ENCODE measurements at regions not wholly inside any gene's neighbourhood (a gene's known extent, or its start where the extent isn't known, plus 50 kb on each side); places are given as distances from the start of the nearest gene placed in this dataset.

DNA sequence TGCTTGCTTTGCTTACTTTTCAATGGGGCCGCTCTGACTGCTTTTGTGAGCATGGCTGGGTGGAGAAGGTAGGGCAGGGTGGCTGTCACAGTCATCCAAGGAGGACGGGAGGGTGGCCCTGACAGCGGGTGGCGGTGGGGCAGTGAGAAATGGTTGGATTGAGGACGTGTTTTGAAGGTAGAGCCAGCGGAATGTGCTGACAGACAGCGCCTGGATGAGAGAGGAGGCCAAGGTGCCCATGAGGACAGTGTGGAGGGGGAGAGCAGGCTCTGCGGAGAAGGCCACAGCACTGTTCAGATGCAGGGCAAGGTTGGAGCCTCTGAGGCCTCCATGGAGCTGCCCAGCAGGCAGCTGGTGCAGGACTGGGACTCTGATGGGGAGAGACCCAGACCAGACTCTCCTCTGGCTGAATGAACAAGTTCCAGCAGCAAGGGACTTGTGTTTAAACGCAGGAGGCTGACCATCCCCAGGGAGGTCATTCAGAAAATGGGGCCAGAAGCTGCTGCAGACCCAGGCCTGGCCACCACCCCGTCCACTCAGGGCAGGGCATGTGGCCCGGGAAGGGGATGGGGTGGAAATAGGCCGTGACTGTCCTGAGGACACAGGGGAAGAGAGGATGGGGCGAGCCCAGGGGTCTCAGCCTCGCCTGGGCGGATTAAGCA, 120.3 kb upstream of the PRR20G start:
- DNase-seq = no peak
- no peaks in the 10 kb centered on the region for H3K4me1 ChIP-seq
- WGBS, 2 donors = 73 to 82% methylated on average over 9 to 12 of the region's 15 CpGs
- intact Hi-C loops (cut with DNase I) = no loop called here
- no peak overlapping the region for H3K27ac ChIP-seq
- H3K27me3 ChIP-seq = peaks cover 0 to 64% (median 0%) of the 10 kb centered on the region in 4 donors
- no peak for TF ChIP-seq POLR2A (IDR thresholded peaks at IDR 0.05)
- H3K36me3 ChIP-seq = no peaks in the 10 kb centered on the region
- no peak overlapping the region for H3K4me3 ChIP-seq
- no peaks in the 10 kb centered on the region for H3K9me3 ChIP-seq

DNA sequence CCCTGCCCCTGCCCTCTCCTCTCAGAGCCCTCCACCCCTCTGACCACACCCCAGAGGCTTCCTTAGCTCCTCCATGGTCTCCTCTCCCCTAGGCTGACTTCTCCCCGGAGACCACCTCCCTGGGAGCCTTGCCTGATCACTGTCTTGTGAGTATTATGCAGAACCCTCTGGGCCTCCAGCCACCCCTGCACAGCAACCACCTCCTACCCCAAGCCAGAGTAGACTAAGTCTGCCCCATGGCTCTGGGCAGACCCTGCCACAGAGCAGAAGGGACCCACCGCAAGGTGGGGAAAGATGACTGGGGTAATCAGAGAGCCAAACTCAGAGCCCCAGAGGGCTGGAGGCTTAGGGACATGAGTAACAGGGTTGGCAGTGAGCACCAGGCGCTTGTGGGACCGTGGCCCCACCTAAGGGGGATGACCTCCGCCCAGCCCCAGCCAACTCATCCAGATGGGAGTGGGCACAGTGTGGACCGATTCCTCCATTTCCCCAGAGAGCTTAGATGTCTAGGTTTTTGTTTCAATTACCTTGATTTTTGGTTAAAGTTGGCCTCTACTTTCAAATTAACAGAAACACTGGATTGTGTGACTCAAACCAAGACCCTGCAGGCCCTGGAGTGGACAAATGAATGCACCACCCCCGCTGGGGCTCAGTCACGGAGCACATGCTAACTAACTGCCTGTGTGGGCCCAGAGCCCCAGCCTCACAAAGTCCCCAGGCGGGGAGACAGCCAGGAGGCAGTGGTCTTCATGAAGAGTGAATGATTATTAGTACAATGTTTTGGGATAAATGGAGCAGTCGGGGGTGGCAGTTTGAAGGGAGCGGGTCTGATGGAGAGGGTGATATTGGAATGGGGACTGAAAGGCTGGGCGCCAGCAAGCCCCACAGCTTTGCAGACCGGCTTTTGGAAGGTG, 119.4 kb upstream of the PRR20G start:
- Histone ChIP-seq H3K4me1 (no peaks in the 10 kb centered on the region), H3K36me3 (no peaks in the 10 kb centered on the region), H3K9me3 (no peaks in the 10 kb centered on the region), H3K27me3 (peaks cover 0 to 57% (median 0%) of the 10 kb centered on the region in 4 donors), H3K4me3 (no peak overlapping the region), H3K27ac (no peak overlapping the region)
- DNase-seq = no peak
- 79 to 92% methylated on average over 5 to 11 of the region's 13 CpGs for WGBS, 2 donors
- intact Hi-C loops (cut with DNase I) = no loop called here
- TF ChIP-seq POLR2A (IDR thresholded peaks at IDR 0.05) = no peak
- TF ChIP-seq, protein P1, sequence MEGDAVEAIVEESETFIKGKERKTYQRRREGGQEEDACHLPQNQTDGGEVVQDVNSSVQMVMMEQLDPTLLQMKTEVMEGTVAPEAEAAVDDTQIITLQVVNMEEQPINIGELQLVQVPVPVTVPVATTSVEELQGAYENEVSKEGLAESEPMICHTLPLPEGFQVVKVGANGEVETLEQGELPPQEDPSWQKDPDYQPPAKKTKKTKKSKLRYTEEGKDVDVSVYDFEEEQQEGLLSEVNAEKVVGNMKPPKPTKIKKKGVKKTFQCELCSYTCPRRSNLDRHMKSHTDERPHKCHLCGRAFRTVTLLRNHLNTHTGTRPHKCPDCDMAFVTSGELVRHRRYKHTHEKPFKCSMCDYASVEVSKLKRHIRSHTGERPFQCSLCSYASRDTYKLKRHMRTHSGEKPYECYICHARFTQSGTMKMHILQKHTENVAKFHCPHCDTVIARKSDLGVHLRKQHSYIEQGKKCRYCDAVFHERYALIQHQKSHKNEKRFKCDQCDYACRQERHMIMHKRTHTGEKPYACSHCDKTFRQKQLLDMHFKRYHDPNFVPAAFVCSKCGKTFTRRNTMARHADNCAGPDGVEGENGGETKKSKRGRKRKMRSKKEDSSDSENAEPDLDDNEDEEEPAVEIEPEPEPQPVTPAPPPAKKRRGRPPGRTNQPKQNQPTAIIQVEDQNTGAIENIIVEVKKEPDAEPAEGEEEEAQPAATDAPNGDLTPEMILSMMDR (IDR thresholded peaks at IDR 0.05) = no peak

DNA sequence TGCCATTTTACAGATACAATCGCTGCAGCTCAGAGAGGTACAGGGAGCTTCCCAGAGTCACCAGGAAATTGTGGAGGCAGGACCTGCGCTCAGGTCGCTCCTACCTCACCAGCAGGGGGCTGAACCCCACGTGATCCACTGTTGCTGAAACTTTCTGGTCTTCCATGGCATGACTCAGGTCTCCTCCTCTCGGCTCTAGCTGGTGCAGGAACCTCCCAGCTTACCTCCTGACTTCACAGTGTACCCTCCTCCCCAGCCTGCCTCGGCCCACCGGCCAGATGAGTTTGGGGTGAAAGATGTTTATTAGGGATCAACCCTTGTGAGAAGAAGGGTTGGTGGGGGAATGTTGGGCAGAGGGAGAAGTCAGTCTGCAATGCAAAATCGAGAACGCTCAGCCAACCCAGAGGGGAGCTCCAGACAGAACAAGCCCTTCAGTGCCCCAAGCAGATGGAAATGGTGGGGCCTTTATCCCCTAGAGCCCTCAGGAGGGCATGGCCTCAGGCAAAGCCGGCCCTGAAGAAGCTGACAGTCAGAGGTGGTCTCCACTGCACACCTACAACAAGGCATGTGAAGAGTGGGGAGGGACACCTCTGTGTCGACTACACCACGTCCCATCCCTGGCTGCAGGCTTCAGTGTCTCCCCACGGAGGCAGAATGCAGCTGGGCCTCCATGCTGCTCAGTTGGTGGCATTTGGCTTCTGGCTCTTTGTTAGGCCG, 118.6 kb upstream of the PRR20G start:
- Histone ChIP-seq H3K36me3 (no peaks in the 10 kb centered on the region), H3K4me3 (no peak overlapping the region), H3K9me3 (no peaks in the 10 kb centered on the region), H3K27me3 (peaks cover 0 to 56% (median 0%) of the 10 kb centered on the region in 4 donors), H3K4me1 (no peaks in the 10 kb centered on the region), H3K27ac (no peak overlapping the region)
- intact Hi-C loops (cut with DNase I) = no loop called here
- WGBS, 2 donors = 71 to 75% methylated on average over 9 to 11 of the region's 14 CpGs
- no peak for DNase-seq
- TF ChIP-seq POLR2A (IDR thresholded peaks at IDR 0.05) = no peak
- TF ChIP-seq, protein P1 (IDR thresholded peaks at IDR 0.05) = peak in 3 of 6 experiments; percentile 8 to 46 (median 18)

DNA sequence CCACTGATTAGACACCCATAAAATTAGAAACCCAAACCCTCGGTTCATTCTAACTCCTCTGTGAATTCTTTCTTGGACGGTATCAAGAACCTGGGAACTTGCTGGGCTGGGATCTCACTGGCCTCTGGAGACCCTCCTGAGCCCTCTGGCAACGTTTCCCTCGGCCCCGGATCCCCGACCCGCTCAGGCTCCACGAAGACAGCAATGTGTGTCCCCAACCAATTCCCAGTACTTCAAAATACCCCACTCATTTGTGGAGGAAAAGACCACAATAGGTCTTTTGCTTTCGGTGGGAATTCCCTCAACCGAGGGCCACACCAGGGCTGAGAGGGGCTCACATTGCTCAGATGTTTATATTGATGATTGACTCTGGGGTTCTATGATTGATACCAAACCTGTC, 117.9 kb upstream of the PRR20G start:
- intact Hi-C loops (cut with DNase I) = no loop called here
- Histone ChIP-seq H3K9me3 (no peaks in the 10 kb centered on the region), H3K4me1 (no peaks in the 10 kb centered on the region), H3K27me3 (peaks cover 0 to 49% (median 0%) of the 10 kb centered on the region in 4 donors), H3K36me3 (no peaks in the 10 kb centered on the region), H3K27ac (no peak overlapping the region), H3K4me3 (no peak overlapping the region)
- DNase-seq = no peak
- WGBS, 2 donors = 59 to 94% methylated on average over 2 to 6 of the region's 10 CpGs
- TF ChIP-seq, protein P1 (IDR thresholded peaks at IDR 0.05) = no peak
- no peak for TF ChIP-seq POLR2A (IDR thresholded peaks at IDR 0.05)

DNA sequence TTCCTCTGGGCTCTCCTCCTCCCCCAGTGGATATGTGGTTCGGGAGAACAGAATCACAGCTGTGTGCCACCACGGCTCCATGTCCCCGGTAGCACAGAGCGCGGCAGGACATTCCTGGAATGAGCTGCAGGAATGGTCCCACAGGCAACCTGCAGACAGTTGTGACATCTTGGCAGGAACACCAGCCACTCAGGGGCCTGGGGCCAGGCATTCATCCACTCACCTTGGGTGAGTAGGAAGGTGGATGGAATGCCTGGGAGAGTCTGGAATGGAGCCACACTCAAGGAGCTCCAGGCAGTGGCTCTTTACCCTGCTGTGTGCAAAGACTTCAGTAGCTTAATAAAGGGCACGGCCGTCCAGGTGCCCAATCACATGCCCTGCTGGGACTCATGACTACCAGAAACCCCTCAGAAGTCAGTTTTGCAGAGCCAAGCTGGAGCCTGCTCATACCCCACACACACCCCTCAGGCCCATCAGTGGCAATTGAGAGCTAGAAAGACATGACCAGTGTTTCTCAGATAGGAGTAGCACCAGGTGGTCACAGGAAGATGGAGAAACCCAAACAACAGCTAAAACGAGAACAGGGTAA, 117.3 kb upstream of the PRR20G start:
- Histone ChIP-seq H3K4me3 (no peak overlapping the region), H3K27me3 (peaks cover 0 to 42% (median 0%) of the 10 kb centered on the region in 4 donors), H3K36me3 (no peaks in the 10 kb centered on the region), H3K4me1 (no peaks in the 10 kb centered on the region), H3K27ac (no peak overlapping the region), H3K9me3 (no peaks in the 10 kb centered on the region)
- TF ChIP-seq POLR2A (IDR thresholded peaks at IDR 0.05) = no peak
- TF ChIP-seq, protein P1 (IDR thresholded peaks at IDR 0.05) = no peak
- no peak for DNase-seq
- intact Hi-C loops (cut with DNase I) = no loop called here
- WGBS, 2 donors = 36 to 62% methylated on average over 3 to 8 of the region's 8 CpGs

Data from esophagus squamous epithelium (tissue), 5 donors.